ENCODE measurements at regions not wholly inside any gene's neighbourhood (a gene's known extent, or its start where the extent isn't known, plus 50 kb on each side); places are given as distances from the start of the nearest gene placed in this dataset.

GRCh38 chr20:60817891-60818290 is 434.2 kb upstream of the CDH4 start:
- Histone ChIP-seq H3K27me3 (ENCODE audit: insufficient read depth, low read depth, severe bottlenecking) (peaks cover 62% of the 10 kb centered on the region), H3K27ac (no peak overlapping the region), H3K36me3 (no peaks in the 10 kb centered on the region), H3K9me3 (ENCODE audit: severe bottlenecking) (peaks cover 2% of the 10 kb centered on the region), H3K4me3 (ENCODE audit: low read depth, low read length) (no peak overlapping the region)
- no peak for DNase-seq
- TF ChIP-seq CTCF (IDR thresholded peaks at IDR 0.05; ENCODE audit: low read depth, low read length), result no peak

GRCh38 chr20:60819511-60819910 is 432.6 kb upstream of the CDH4 start:
- Histone ChIP-seq H3K9me3 (ENCODE audit: severe bottlenecking) (peaks cover 2% of the 10 kb centered on the region), H3K27ac (no peak overlapping the region), H3K36me3 (no peaks in the 10 kb centered on the region), H3K4me3 (ENCODE audit: low read depth, low read length) (no peak overlapping the region), H3K27me3 (ENCODE audit: insufficient read depth, low read depth, severe bottlenecking) (peaks cover 56% of the 10 kb centered on the region)
- no peak for DNase-seq
- TF ChIP-seq CTCF (IDR thresholded peaks at IDR 0.05; ENCODE audit: low read depth, low read length), result no peak

GRCh38 chr20:60820149-60820548 is 431.9 kb upstream of the CDH4 start:
- Histone ChIP-seq H3K4me3 (ENCODE audit: low read depth, low read length) (no peak overlapping the region), H3K9me3 (ENCODE audit: severe bottlenecking) (no peaks in the 10 kb centered on the region), H3K36me3 (no peaks in the 10 kb centered on the region), H3K27ac (no peak overlapping the region), H3K27me3 (ENCODE audit: insufficient read depth, low read depth, severe bottlenecking) (peaks cover 56% of the 10 kb centered on the region)
- TF ChIP-seq CTCF (IDR thresholded peaks at IDR 0.05; ENCODE audit: low read depth, low read length), result no peak
- DNase-seq, result no peak

GRCh38 chr20:60820918-60821317 is 431.1 kb upstream of the CDH4 start:
- peaks cover 59% of the 10 kb centered on the region for H3K27me3 ChIP-seq (ENCODE audit: insufficient read depth, low read depth, severe bottlenecking)
- TF ChIP-seq CTCF (IDR thresholded peaks at IDR 0.05; ENCODE audit: low read depth, low read length), result no peak
- H3K4me3 ChIP-seq (ENCODE audit: low read depth, low read length), result no peak overlapping the region
- H3K36me3 ChIP-seq, result no peaks in the 10 kb centered on the region
- H3K9me3 ChIP-seq (ENCODE audit: severe bottlenecking), result no peaks in the 10 kb centered on the region
- no peak for DNase-seq
- no peak overlapping the region for H3K27ac ChIP-seq

- no peak for TF ChIP-seq CTCF (IDR thresholded peaks at IDR 0.05; ENCODE audit: low read depth, low read length)
- Histone ChIP-seq H3K36me3 (no peaks in the 10 kb centered on the region), H3K9me3 (ENCODE audit: severe bottlenecking) (no peaks in the 10 kb centered on the region), H3K4me3 (ENCODE audit: low read depth, low read length) (no peak overlapping the region), H3K27me3 (ENCODE audit: insufficient read depth, low read depth, severe bottlenecking) (peaks cover 59% of the 10 kb centered on the region), H3K27ac (no peak overlapping the region)
- DNase-seq, result no peak
These were observed 429.1 kb upstream of the CDH4 start for GRCh38 chr20:60822699-60823607.

Measured in WERI-Rb-1 (cell line).